ENCODE measurements at regions not wholly inside any gene's neighbourhood (a gene's known extent, or its start where the extent isn't known, plus 50 kb on each side); places are given as distances from the start of the nearest gene placed in this dataset.

DNA sequence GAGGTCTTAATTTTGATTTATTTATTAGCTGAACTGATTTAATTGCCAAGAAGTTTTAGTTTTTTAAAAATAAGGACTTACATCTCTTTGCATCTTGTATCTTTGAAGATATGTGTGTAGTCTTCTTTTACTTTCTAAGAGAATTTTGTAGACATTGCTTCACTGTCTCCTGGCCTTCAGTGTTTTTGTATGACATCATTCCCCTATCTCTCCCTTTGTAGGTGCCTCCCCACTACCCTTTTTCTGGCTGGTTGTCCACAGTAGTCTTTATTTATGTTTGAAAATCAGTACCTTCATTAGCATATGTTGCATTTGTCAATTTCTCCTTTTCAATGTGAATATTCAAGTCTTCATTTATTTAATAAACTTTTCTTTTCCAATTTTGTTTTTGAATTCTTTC, 64.1 kb upstream of the RAB18 start:
- ATAC-seq (no peak), DNase-seq (no peak)
- no peaks in the 10 kb centered on the region for H3K27me3 ChIP-seq
- H3K36me3 ChIP-seq = no peaks in the 10 kb centered on the region
- intact Hi-C loops (cut with DNase I) = loop anchor here in 6 of 10 donors (5.0 to 10.0 kb wide), 5 partner anchors 215 to 945 kb away; no protein-coding TSS in a partner anchor
- no peak overlapping the region for H3K27ac ChIP-seq
- no peaks in the 10 kb centered on the region for H3K9me3 ChIP-seq
- H3K4me3 ChIP-seq = no peak overlapping the region
- H3K4me1 ChIP-seq = no peaks in the 10 kb centered on the region
- TF ChIP-seq POLR2A (IDR thresholded peaks at IDR 0.05) = no peak
- TF ChIP-seq, protein P1, sequence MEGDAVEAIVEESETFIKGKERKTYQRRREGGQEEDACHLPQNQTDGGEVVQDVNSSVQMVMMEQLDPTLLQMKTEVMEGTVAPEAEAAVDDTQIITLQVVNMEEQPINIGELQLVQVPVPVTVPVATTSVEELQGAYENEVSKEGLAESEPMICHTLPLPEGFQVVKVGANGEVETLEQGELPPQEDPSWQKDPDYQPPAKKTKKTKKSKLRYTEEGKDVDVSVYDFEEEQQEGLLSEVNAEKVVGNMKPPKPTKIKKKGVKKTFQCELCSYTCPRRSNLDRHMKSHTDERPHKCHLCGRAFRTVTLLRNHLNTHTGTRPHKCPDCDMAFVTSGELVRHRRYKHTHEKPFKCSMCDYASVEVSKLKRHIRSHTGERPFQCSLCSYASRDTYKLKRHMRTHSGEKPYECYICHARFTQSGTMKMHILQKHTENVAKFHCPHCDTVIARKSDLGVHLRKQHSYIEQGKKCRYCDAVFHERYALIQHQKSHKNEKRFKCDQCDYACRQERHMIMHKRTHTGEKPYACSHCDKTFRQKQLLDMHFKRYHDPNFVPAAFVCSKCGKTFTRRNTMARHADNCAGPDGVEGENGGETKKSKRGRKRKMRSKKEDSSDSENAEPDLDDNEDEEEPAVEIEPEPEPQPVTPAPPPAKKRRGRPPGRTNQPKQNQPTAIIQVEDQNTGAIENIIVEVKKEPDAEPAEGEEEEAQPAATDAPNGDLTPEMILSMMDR (IDR thresholded peaks at IDR 0.05) = no peak

DNA sequence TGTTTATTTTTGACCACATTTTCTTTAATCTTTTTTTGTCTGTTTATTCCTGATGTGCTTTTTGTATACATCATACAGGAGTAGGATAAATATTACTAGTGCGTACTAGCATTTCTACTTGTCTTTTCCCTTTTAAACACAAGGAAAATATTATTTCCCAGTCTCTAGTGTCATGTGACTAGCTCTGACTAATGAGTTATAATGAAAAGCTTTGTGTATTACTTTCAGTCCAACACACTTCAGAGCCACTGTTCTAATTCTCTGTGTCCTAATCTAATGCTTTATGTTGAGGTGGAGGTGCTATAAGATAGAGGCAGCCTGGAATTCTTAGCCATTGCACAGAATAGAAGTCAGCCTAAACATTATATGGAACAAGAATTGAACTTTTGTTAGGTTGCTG, 65.0 kb upstream of the RAB18 start:
- no peaks in the 10 kb centered on the region for H3K9me3 ChIP-seq
- H3K27me3 ChIP-seq = no peaks in the 10 kb centered on the region
- no peak for ATAC-seq
- no peak overlapping the region for H3K27ac ChIP-seq
- no peak overlapping the region for H3K4me3 ChIP-seq
- WGBS, 4 donors = 74 to 95% (median 88%) methylated on average over 1 of the region's 1 CpG
- H3K36me3 ChIP-seq = no peaks in the 10 kb centered on the region
- no peak for DNase-seq
- H3K4me1 ChIP-seq = no peaks in the 10 kb centered on the region
- no peak for TF ChIP-seq POLR2A (IDR thresholded peaks at IDR 0.05)
- TF ChIP-seq, protein P1 (IDR thresholded peaks at IDR 0.05) = no peak
- intact Hi-C loops (cut with DNase I) = no loop called here

DNA sequence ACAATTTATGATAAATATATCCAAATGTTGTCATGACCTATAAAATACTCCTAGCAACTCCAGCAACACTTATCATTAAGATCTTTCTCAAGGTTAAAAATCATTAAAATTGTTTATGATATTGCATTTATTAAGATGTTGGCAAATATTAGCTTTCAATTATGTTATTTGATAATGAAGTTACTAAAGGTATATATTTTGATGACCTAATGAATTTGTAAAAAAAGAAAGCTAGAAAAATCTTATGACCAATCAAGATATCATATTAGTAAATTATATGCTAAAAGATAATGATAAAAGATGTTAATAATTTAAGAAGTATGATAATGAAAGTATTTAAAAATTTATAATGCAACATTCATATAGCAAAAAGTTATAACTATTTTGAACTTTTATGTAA, 66.3 kb upstream of the RAB18 start:
- H3K4me3 ChIP-seq = no peak overlapping the region
- H3K36me3 ChIP-seq = no peaks in the 10 kb centered on the region
- peaks cover 0 to 12% (median 0%) of the 10 kb centered on the region in 12 donors for H3K9me3 ChIP-seq
- TF ChIP-seq, protein P1 (IDR thresholded peaks at IDR 0.05) = no peak
- no peak for TF ChIP-seq POLR2A (IDR thresholded peaks at IDR 0.05)
- no peaks in the 10 kb centered on the region for H3K27me3 ChIP-seq
- intact Hi-C loops (cut with DNase I) = no loop called here
- DNase-seq = no peak
- H3K27ac ChIP-seq = no peak overlapping the region
- ATAC-seq = no peak
- H3K4me1 ChIP-seq = no peaks in the 10 kb centered on the region

DNA sequence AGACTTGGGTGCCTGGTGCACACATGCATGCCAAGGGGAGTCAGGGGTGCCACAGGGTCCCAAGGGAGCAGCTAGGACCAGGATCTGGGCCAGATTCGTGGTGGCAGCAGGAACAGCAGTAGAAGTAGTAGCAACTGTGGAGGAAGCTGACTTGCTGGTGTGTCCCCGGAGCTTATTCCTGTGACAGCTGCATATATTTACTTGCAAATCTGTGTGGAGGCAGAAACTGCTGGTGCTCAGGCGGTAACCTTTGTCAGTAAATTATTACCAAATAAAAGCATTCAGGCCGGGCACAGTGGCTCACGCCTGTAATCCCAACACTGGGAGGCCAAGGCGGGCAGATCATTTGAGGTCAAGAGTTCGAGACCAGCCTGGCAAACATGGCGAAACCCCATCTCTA, 67.4 kb upstream of the RAB18 start:
- no peak overlapping the region for H3K27ac ChIP-seq
- H3K27me3 ChIP-seq = no peaks in the 10 kb centered on the region
- no peak for ATAC-seq
- no peaks in the 10 kb centered on the region for H3K36me3 ChIP-seq
- peak in 1 of 5 donors; percentile 26 for DNase-seq
- TF ChIP-seq POLR2A (IDR thresholded peaks at IDR 0.05) = no peak
- TF ChIP-seq, protein P1 (IDR thresholded peaks at IDR 0.05) = no peak
- intact Hi-C loops (cut with DNase I) = no loop called here
- H3K4me1 ChIP-seq = no peaks in the 10 kb centered on the region
- 84 to 91% (median 88%) methylated on average over 7 to 8 of the region's 8 CpGs for WGBS, 4 donors
- H3K4me3 ChIP-seq = no peak overlapping the region
- peaks cover 0 to 13% (median 0%) of the 10 kb centered on the region in 12 donors for H3K9me3 ChIP-seq
